ENCODE measurements at regions not wholly inside any gene's neighbourhood (a gene's known extent, or its start where the extent isn't known, plus 50 kb on each side); places are given as distances from the start of the nearest gene placed in this dataset.

GRCh38 chr4:23567338-23567737 lies 322.5 kb downstream of the PPARGC1A start:
- no peak for TF ChIP-seq POLR2A (IDR thresholded peaks at IDR 0.05; ENCODE audit: low read depth, low read length)
- TF ChIP-seq TAF1 (IDR thresholded peaks at IDR 0.05; ENCODE audit: low read depth, low read length): no peak
- no peak for TF ChIP-seq POLR2AphosphoS5 (IDR thresholded peaks at IDR 0.05; ENCODE audit: low read depth, low read length)
- TF ChIP-seq PAX5 (IDR thresholded peaks at IDR 0.05; ENCODE audit: insufficient read depth, low read length, severe bottlenecking): no peak
- no peak for TF ChIP-seq POU2F2 (IDR thresholded peaks at IDR 0.05; ENCODE audit: low read depth, low read length)

Data from GM12891 (cell line).